Activated CD4-positive, alpha-beta T cell treated with anti-CD3 and anti-CD28 coated beads, Interleukin-2, amount 50 U/mL, for 48 hours (primary cell): ENCODE measurements at regions not wholly inside any gene's neighbourhood (a gene's known extent, or its start where the extent isn't known, plus 50 kb on each side); places are given as distances from the start of the nearest gene placed in this dataset.
"Not testable (repeated sequence)": the region's sequence is repeated elsewhere in the genome, so short reads cannot be mapped to it uniquely, and the experiment has no call there.

Source experiments
- DNase-seq, 2 experiments: peaks; one replicate each; pipeline ENCODE4 v3.0.0-alpha.2; 2020

- no peak for DNase-seq
These were observed 227.0 kb downstream of the BUB3 start for GRCh38 chr10:123381224-123381623.

GRCh38 chr10:123382491-123382890, 228.3 kb downstream of the BUB3 start:
- DNase-seq: no peak

DNA sequence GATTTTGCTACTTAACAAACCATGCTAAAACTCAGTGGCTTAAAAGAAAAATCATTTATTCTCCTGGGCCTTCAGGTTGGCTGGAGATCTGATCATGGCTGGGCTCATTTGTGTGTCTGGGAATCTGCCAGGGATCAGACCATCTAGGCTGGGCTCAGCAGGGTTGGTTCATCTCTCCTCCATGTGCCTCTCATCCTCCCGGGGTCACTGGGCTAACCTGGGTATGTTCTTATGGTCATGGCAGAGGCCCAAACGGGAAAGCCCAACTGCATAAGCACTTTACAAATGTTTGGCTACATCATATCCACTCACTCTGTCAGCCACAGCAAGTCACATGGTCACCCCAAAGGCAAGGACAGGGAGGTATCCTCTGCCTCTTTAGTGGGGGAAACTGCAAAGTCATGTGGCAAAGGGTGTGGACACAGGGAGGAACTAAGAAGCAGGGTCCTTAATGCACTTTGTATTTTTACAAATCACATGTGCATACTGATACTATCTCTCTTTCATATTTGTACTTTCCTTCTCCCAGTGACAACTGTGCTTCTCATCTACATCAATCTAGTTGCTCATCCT, 231.4 kb downstream of the BUB3 start:
- DNase-seq: no peak

- DNase-seq: no peak
These were observed 235.3 kb downstream of the BUB3 start for GRCh38 chr10:123389520-123389919.

GRCh38 chr10:123390332-123390731, 236.1 kb downstream of the BUB3 start:
- DNase-seq: no peak

DNA sequence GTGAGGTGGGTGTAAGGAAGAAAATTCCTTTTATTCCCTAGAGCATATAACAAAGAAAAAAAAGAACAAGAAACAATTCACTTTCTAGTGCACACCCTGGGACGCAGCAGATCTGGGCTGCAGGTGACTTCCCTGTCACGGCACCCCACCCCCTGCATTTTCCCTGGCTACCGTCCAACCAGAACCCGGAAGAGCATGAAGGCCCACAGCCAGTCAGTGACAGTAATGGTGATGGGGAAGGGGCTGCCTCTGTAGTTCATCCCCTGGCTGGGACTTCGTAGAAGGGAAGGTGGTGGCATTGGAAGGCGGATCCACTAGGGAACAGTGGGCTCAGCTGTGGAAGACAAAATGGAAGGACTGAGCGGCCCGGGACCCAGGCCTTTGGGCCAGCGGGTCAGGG, 236.7 kb downstream of the BUB3 start:
- DNase-seq: no peak

DNA sequence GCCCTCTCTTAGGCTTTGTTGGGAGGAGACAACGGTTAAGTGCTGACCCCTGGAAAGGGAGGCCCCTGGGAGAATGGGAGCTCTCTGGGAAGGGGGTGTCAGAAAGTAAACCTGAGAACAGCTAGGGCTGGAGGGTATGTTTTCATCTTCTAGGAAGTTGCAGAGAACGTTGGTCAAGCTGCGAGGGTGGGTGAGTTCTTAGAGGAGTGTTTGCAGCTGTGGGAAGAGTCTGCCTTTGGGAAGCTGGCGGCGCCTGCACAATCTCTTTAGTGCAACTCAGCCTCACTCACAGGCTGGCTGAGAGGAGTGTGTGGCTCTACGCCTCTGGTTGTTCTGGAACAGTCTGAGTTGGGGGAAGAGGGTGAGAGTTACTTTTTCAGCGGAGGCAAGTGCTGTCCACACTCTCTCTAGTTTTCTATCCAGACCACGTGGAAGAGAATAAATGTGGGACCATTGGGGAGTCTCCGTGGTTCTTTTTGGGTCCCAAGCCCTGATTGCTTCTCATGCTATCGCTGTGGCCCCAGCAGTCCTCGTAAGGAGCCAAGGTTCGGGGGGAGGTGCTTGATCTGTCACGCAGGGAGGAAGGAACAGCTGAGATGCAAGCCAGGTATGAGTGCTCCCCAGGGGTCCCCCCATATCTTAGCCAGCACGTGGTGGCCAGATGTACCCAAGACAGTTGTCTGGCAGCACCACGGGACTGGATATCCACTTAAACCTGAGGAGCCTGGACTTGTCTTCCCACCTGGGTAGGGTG, 237.2 kb downstream of the BUB3 start:
- DNase-seq: no peak

DNA sequence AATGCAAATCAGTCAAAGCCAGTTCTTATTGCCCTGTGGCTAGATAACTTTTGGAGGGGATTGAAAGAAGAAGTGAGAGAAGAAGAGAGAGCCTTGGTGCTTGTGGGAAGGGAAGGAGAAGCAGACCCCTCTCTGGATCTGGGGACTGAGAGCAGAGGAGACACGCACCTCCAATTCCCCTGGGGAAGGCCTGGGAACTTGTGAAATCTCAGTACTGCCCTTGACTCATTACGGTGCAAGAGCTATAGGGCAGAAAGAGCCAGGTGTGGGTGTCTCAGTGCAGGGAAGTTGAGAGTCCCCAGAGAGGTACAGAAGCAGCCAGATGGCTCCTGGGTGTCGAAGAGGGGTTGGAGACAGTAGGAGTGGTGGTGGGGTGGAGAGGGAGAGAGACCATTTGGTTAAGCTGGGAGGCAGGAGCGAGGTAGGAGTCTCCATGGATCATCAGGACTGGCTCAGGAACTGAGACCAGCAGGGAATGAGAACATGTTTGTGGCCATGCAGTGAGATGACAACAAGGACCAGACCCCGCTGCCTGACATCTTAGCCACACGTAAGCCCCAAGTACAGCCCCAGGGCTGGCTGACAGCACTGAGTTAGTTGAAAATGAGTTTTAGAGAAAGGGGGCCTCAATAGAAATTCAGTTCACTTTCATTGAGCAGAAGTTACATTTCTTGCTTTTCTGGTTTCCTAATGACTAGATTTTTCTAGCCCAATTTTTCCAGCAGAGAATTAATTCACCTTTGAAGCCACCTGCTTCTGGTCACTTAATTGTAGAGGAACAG, 238.2 kb downstream of the BUB3 start:
- no peak for DNase-seq

DNA sequence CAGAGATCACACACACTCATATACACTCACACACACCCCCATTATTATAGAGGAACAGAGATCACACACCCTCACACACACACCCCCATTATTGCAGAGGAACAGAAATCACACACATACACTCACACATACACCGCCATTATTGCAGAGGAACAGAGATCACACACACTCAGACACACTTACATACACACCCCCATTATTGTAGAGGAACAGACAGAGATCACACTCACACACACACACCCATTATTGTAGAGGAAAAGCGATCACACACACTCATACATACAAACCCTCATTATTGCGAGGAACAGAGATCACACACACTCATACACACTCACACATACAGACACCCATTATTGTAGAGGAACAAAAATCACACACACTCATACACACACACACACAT, 239.0 kb downstream of the BUB3 start:
- DNase-seq: no peak

- DNase-seq: no peak
These were observed 240.2 kb downstream of the BUB3 start for GRCh38 chr10:123394382-123394781.

- not testable (repeated sequence) for DNase-seq
These were observed 241.0 kb downstream of the BUB3 start for GRCh38 chr10:123395234-123395633.

GRCh38 chr10:123395906-123396305, 241.7 kb downstream of the BUB3 start:
- no peak for DNase-seq

GRCh38 chr10:123398180-123398591, 244.0 kb downstream of the BUB3 start:
- no peak for DNase-seq

GRCh38 chr10:123398756-123399155, 244.6 kb downstream of the BUB3 start:
- DNase-seq: no peak

DNA sequence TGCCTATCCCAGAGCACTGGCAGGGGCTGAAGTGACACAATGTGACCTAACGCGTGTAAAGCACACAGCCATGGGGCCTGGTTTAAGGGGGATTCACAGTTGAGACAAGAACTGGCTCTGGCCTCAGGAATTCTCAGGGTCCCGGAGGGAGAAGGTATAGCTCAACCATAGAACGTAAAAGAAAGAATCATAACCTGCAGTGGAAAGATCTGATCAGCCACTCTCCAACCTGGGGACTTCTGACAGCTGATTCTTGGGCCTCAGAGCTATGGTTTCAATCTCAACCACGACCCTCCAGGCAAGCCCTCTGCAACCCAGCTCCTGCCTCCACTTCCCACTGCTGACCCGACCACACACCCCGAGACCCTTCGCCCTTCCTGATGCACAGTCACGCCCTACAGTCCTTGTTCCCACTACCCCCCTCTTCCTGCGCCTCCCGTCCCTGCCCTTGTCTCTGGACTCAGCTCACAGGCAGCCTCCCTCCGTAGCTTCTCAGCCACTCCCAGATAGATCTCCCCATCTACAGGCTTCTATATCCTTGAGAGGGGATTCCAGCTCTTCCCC, 245.2 kb downstream of the BUB3 start:
- DNase-seq: no peak

- DNase-seq: no peak
These were observed 247.8 kb downstream of the BUB3 start for GRCh38 chr10:123402021-123402420.

DNA sequence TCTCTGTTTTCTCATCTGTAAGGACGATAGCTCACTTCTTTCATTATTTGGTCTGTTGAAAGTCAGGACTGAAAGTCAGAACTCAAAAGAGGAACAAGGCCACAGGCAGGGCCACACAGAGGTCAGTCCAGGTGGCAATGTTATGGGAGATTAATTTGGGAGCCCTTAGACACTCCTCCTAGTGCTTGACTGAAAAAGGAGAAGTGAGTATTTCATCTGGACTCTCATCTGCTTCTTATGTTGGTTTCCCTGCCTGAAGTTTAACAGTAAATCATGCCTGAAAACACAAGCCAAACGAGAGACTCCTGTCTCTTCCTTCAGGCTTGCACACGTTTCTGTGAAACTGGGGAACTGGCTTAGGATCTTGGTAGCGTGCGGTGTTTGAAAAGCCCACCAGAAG, 248.5 kb downstream of the BUB3 start:
- DNase-seq: no peak

GRCh38 chr10:123404357-123404756, 250.2 kb downstream of the BUB3 start:
- DNase-seq: no peak

GRCh38 chr10:123408660-123409059, 254.5 kb downstream of the BUB3 start:
- DNase-seq: no peak

GRCh38 chr10:123409426-123409825, 255.2 kb downstream of the BUB3 start:
- DNase-seq: no peak

GRCh38 chr10:123409884-123410283, 255.7 kb downstream of the BUB3 start:
- no peak for DNase-seq

- no peak for DNase-seq
These were observed 252.8 kb upstream of the GPR26 start for GRCh38 chr10:123413353-123413752.

DNA sequence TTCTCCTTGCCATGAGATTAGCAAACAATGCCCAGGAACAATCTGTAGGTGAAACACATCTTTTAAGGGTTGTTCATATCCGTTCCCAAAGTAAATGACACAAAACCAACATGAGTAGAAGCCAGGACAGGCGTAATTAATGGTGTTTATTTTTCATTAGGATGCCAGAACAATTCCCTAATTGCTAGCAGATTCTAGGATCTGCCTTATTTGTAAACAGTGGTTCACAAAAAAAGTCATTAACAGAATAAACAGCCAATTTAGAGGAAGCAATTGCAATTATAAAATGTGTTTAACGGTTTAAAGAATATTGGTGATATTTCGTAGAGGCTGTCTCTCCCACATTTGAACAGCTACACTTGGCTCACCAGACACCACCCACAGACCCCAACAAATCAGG, 250.6 kb upstream of the GPR26 start:
- DNase-seq: no peak

DNA sequence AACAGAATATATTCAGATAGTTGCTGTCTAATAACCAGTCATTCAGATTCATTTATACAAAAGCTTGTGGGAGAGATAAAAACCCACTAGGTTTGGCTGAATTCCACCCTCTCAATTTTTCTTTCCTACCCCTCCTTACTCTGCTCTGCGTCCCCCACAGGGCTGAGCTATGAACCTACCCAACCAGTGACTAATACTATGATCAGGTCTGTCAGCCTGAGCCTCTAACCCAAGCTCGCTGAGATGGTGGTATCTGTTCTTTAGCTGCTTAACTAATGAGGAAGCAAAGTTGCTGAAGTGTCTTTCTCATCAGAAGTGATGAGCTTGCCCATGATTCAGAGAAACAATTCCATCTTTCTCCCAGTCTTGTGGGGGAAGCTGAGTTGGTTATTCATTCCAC, 248.7 kb upstream of the GPR26 start:
- no peak for DNase-seq
